ENCODE measurements at regions not wholly inside any gene's neighbourhood (a gene's known extent, or its start where the extent isn't known, plus 50 kb on each side); places are given as distances from the start of the nearest gene placed in this dataset.

DNA sequence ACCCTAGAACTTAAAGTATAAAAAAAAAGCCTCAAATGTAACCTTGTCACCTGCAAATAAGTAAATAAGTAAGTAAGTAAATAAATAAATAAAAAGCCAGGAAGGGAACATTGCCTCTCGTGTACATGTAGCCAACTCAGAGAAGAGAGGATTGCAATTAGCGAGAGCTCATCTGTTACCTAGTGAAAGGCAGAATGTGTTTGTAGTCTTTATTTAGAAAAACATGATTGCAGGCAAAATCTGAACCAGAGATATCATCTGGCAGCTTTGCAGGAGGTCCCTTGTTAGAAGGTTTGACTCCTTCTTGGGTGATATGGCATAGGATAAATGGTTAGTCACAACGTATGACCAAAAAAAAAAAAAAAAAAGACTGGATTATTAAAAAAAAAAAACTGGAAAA lies 71.6 kb upstream of the SYN2 start:
- TF ChIP-seq, protein P1, sequence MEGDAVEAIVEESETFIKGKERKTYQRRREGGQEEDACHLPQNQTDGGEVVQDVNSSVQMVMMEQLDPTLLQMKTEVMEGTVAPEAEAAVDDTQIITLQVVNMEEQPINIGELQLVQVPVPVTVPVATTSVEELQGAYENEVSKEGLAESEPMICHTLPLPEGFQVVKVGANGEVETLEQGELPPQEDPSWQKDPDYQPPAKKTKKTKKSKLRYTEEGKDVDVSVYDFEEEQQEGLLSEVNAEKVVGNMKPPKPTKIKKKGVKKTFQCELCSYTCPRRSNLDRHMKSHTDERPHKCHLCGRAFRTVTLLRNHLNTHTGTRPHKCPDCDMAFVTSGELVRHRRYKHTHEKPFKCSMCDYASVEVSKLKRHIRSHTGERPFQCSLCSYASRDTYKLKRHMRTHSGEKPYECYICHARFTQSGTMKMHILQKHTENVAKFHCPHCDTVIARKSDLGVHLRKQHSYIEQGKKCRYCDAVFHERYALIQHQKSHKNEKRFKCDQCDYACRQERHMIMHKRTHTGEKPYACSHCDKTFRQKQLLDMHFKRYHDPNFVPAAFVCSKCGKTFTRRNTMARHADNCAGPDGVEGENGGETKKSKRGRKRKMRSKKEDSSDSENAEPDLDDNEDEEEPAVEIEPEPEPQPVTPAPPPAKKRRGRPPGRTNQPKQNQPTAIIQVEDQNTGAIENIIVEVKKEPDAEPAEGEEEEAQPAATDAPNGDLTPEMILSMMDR (IDR thresholded peaks at IDR 0.05; ENCODE audit: low read length): no peak
- no peak for TF ChIP-seq EZH2 (IDR thresholded peaks at IDR 0.05; ENCODE audit: borderline replicate concordance, low read length)
